GM19240 (cell line): ENCODE measurements at regions not wholly inside any gene's neighbourhood (a gene's known extent, or its start where the extent isn't known, plus 50 kb on each side); places are given as distances from the start of the nearest gene placed in this dataset.

Experiments
- DNase-seq: peaks from one replicate; pipeline ENCODE4 v3.0.0; 2011; ENCODE audit warnings: low spot score; ENCODE audit not compliant: insufficient read length

GRCh38 chr2:192373221-192373620 is 178.5 kb upstream of the TMEFF2 start:
- DNase-seq: no peak

GRCh38 chr2:192369969-192370368 is 175.2 kb upstream of the TMEFF2 start:
- no peak for DNase-seq

DNA sequence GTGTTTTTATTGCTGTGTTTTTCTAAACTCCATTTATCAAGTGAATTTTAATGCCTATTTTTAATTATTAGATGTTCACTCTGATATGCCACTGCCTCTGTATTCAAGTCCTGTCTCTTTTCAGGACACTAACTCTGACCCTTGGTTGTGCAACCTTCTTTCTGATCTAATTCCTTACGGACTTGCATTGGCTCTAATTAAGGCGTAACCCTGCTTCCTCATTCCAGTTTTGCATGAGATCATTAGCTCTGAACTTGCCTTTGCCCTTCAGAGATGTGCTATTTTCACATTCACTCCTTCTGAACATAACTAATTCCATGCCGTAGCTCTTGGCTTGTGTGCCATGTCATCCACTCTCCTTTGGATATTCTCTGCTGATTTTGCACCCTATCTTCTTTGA is 162.5 kb upstream of the TMEFF2 start:
- no peak for DNase-seq

DNA sequence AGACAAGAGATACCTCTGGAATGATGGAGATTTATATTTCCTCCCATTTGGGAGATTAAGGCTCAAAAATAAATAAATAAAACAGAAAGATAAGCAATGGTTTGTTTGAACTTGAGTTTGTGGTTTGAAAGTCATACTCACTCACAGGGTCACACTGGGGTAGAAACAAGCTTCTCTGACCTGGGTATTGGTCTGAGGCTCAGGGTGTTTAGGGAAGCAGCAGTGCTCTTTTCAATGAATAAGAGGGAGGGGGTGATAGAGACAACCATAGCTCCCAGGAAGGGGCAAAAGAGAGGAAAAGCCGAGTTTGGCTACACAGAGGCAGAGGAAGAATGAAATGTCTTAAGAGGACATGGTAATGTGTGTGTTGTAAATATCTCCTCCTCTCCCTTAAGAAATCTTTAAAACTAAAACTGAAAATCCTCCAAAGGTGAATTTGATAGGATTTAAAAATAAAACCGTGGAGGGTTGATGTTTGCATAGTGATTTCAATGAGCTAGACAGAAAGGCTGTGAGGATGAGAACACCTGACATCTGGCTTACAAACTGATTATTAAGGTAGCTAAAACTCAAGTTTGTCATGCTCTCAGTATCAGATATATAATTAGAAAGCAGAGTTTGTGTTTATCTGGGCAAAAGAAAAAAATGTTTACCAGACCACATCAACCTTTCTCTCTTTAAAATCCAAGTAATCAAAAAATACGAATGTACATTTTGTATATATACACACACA is 159.9 kb upstream of the TMEFF2 start:
- DNase-seq: no peak

DNA sequence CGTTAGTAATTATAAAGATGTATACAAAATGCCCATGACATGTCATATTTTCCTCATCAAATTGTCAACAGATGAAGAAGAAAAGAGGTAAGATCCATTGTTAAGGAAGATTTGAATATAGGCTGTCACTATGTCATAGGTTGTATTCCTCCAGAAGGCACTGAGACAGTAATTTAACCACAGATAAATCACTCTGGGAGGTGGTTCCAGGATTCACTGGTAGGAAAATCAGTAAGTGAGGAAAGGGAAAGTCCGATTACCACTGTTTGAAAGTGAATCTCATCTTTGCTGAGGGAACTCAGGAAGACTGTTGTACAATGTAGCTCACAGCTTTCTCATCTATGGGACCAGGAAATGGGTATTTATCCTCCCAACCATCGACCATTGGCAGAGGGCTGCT is 152.8 kb upstream of the TMEFF2 start:
- no peak for DNase-seq

DNA sequence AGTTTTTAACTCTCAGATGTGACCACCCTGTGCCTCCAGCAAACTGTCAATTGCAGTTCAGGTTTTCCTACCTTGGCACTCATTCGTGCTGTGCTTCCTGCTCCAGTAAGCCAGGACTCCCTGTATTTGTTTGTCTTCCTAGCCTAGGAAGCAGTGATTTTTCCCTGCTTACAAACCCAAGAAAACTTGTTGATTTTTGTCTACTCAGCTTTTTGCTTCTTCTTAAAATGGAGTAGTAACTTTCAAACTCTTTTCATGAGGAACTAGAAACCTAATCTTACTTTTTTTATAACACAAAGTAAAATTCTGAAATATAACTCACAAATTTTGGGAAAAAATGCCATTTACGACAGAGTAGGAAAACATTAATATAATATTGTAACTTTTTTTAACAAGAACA is 150.6 kb upstream of the TMEFF2 start:
- no peak for DNase-seq

GRCh38 chr2:192333642-192334041 is 138.9 kb upstream of the TMEFF2 start:
- DNase-seq: no peak

- no peak for DNase-seq
These were observed 133.6 kb upstream of the TMEFF2 start for GRCh38 chr2:192328297-192328696.

- DNase-seq: no peak
These were observed 132.8 kb upstream of the TMEFF2 start for GRCh38 chr2:192327576-192327975.

- no peak for DNase-seq
These were observed 120.8 kb upstream of the TMEFF2 start for GRCh38 chr2:192315543-192315942.

DNA sequence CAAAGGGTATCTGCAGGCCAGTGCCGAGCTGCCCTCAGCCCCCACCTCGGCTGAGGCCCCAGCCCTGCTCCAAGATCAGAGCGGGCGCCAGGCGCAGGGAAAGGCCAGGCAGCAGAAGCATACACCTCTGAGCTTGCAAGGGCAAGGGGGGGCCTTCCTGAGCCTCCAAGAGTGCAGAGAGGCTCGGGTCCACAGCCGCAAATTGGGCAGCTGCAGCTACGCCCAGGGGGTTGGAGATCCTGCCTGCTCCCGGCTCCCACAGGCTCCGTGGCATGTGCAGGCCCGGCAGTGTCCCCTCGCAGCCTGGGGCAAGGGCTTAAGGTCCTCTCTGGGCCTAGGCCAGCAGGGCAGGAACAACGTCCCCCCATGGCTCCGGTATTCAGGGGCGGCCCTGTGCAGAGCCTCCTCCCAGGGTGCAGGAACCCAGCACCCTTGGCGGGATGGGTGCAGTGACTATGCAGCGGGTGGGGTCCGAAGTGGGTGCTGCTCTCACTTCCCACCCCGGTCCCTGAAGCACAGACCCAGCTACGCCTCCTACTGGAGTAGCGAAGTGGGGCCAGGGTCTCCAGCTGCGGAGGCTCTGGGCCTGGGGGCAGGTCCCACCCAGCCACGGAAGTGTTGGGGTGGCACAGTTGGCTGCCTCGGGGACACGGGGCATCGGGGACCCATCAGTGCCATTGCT is 120.2 kb upstream of the TMEFF2 start:
- DNase-seq: no peak

DNA sequence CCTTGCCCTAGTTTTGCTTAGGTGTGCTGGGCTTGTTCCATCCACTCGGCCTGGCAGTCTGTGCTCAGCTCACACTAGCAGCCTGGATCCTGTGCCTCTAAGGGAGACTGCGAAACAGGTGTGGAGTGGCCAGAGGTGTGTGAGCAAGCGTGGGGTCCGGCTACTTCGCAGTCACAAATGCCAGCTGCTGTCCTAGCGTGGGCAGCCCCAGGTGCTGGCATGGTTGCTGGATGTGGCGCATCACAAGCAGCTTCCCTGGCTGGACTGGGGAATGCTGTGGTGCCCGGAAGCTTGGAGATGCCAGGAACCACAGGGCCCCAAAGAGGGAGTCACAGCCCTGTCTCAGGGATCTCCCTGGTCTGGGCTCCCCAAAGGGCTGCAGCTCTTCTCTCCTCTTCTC is 119.0 kb upstream of the TMEFF2 start:
- DNase-seq: no peak

GRCh38 chr2:192311701-192312460 is 117.1 kb upstream of the TMEFF2 start:
- DNase-seq: no peak

- no peak for DNase-seq
These were observed 112.8 kb upstream of the TMEFF2 start for GRCh38 chr2:192307530-192307929.

GRCh38 chr2:192298664-192299063 is 103.9 kb upstream of the TMEFF2 start:
- no peak for DNase-seq

DNA sequence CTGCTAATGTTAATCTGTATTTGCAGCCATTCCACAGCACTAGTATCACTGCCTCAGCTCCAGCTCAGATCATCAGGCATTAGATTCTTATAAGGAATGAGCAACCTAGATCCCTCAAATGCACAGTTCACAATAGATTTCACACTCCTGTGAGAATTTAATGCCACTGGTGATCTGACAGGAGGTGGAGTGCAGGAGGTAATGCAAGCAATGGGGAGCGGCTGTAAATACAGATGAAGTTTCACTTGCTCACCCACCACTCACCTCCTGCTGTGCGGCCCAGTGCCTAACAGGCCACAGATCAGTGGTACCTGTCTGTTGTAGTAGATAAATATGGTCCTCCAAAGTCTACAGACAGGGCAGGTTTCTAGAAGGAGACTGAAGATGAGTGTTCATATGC is 97.7 kb upstream of the TMEFF2 start:
- DNase-seq: no peak

GRCh38 chr2:192288295-192288694 is 93.6 kb upstream of the TMEFF2 start:
- DNase-seq: no peak

DNA sequence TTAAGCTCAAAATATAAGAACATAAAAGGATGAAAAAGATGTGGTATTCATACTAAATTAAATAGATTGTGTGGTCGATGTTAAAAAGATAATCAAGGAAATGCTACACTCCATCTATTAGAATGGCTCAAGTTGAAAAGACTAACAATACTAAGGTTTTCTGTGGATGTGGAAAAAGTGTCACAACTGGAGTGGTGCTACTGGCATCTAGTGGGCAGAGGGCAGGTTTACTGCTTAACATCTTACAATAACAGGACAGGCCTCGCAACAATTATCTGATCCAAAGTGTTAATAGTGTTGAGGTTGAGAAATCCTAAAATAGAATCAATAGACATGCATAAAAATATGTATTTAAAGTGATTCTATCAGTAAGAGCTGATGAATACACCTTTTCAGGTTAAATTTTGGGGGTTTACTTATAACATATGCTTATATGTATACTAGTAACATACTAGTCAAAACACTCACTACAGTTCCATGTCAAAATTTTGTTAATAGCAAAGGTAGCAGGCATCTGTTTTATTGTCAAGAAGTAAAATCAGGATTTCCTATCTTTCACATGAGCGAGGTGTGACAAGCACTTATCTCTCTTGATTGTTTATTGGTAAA is 91.5 kb upstream of the TMEFF2 start:
- no peak for DNase-seq

DNA sequence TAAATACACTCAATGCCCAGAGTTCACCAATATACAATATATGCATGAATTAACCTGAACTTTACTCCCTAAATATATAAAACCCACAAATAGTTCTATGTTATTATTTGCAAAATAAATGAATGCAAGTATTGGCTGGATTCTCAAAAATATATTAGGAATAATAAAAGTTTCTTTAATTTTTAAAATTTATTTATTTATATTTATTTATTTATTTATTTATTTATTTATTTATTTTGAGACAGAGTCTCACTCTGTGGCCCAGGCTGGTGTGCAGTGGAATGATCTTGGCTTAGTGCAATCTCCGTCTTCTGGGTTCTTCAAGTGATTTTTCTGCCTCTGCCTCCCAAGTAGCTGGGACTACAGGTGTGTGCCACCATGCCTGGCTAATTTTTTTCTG is 88.7 kb upstream of the TMEFF2 start:
- DNase-seq: no peak

- DNase-seq: no peak
These were observed 84.0 kb upstream of the TMEFF2 start for GRCh38 chr2:192278701-192279100.

DNA sequence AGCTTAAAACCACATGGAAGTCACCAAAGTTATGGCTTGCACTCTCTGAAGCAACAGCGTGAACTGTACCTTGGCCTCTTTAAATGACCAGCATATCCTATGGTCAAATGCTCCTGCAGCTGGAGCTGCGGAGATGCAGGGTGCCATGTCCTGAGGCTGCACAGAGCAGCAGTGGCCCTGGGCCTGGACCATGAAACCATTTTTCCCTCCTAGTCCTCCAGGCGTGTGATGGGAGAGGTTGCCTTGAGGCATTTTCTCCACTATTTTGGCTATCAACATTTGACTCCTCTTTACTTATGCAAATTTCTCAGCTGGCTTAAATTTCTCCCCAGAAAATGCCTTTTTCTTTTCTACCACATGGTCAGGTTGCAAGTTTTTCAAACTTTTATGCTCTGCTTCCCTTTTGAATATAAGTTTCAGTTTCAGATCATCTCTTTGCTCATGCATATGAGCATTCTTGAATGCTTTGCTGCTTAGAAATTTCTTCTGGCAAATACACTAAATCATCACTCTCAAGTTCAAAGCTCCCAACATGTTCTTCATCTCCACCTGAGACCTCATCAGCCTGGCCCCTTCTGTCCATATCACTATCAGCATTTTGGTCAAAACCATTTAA is 82.9 kb upstream of the TMEFF2 start:
- no peak for DNase-seq

GRCh38 chr2:192275632-192276031 is 80.9 kb upstream of the TMEFF2 start:
- no peak for DNase-seq
